ENCODE measurements at regions not wholly inside any gene's neighbourhood (a gene's known extent, or its start where the extent isn't known, plus 50 kb on each side); places are given as distances from the start of the nearest gene placed in this dataset.

DNA sequence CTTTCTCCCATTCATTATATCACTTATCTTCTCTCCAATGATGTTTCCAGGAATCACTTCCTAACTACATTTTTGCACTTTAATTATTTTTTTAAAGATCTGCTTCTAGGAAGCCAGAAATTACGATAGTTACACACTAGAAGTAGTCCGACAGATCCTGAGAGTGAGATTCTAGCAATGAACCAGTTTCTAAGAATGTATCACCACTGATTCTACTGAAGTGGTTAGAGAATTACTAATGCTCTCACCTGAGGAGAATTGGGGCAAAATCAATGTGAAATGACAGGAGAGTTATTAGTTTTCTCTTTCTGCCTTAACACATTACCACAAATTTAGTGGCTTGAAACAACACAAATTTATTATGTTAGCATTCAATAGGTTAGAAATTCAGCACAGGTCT, 241.2 kb downstream of the CASP12 start (continued):
- TF ChIP-seq CTBP2 (IDR thresholded peaks at IDR 0.05; ENCODE audit: borderline replicate concordance, insufficient read depth, insufficient read length, low read length) (no peak), ASH2L (IDR thresholded peaks at IDR 0.05; ENCODE audit: low read length) (no peak), CREB1 (IDR thresholded peaks at IDR 0.05) (no peak), SIRT6 (IDR thresholded peaks at IDR 0.05; ENCODE audit: low read length) (no peak)

Measured in H1 (cell line).